GM23338 (cell line): ENCODE measurements at regions not wholly inside any gene's neighbourhood (a gene's known extent, or its start where the extent isn't known, plus 50 kb on each side); places are given as distances from the start of the nearest gene placed in this dataset.

ENCODE experiments used
- ATAC-seq: fragments of 200-7000 bp; cut with Tn5 transposase; 3 replicates; pipeline ENCODE4 v1.9.1; 2020
- DNase-seq: peaks from one replicate; pipeline ENCODE4 v3.0.0-alpha.2; 2015; ENCODE audit warnings: low spot score
- H2AFZ ChIP-seq: fragments of 200-600 bp; sonication (generic); 2 replicates; pipeline ENCODE4 v1.8.0; 2016; ENCODE audit warnings: antibody characterized with exemption, mild to moderate bottlenecking, moderate library complexity
- H3F3A ChIP-seq: fragments of 200-600 bp; sonication (generic); replicated peaks from 2 replicates; pipeline ENCODE4 v1.8.0; 2017; ENCODE audit warnings: antibody characterized with exemption, mixed run types, low read depth
- H3K27ac ChIP-seq: fragments of 200-600 bp; sonication (generic); 2 replicates; pipeline ENCODE4 v1.6.1; 2016; ENCODE audit warnings: low read depth
- H3K27me3 ChIP-seq: fragments of 200-600 bp; sonication (generic); 2 replicates; pipeline ENCODE4 v1.8.0; 2016; ENCODE audit warnings: mild to moderate bottlenecking, mixed run types, moderate library complexity; ENCODE audit not compliant: insufficient read depth
- H3K36me3 ChIP-seq: fragments of 200-600 bp; sonication (generic); 2 replicates; pipeline ENCODE4 v1.8.0; 2016; ENCODE audit warnings: mild to moderate bottlenecking; ENCODE audit not compliant: insufficient read depth
- H3K4me1 ChIP-seq: fragments of 200-600 bp; sonication (generic); 2 replicates; pipeline ENCODE4 v1.8.0; 2016; ENCODE audit warnings: mild to moderate bottlenecking, moderate library complexity; ENCODE audit not compliant: insufficient read depth
- H3K4me2 ChIP-seq: fragments of 200-600 bp; sonication (generic); 2 replicates; pipeline ENCODE4 v1.7.1; 2017; ENCODE audit warnings: mixed run types
- H3K4me3 ChIP-seq: fragments of 200-600 bp; sonication (generic); 2 replicates; pipeline ENCODE4 v1.6.1; 2016; ENCODE audit warnings: mixed run types
- H3K79me2 ChIP-seq: fragments of 200-600 bp; sonication (generic); replicated peaks from 2 replicates; pipeline ENCODE4 v1.8.0; 2017; ENCODE audit warnings: mild to moderate bottlenecking; ENCODE audit not compliant: insufficient read depth
- H3K9me2 ChIP-seq: fragments of 200-600 bp; sonication (generic); 2 replicates; pipeline ENCODE4 v1.8.0; 2017; ENCODE audit not compliant: insufficient read depth
- H4K20me1 ChIP-seq: fragments of 200-600 bp; sonication (generic); replicated peaks from 2 replicates; pipeline ENCODE4 v1.8.0; 2017; ENCODE audit warnings: mild to moderate bottlenecking; ENCODE audit not compliant: insufficient read depth
- H3K27ac Mint-ChIP-seq: 2 replicates; pipeline ENCODE4 v1.8.0; 2020; ENCODE audit warnings: inconsistent platforms, mild to moderate bottlenecking, moderate library complexity, mixed read lengths
- H3K27me3 Mint-ChIP-seq: 3 replicates; pipeline ENCODE4 v1.8.0; 2022; ENCODE audit warnings: low read depth, mild to moderate bottlenecking, moderate library complexity, mixed read lengths, inconsistent platforms; ENCODE audit not compliant: insufficient read depth, poor library complexity
- H3K36me3 Mint-ChIP-seq: 3 replicates; pipeline ENCODE4 v1.8.0; 2021; ENCODE audit warnings: low read depth, mild to moderate bottlenecking, inconsistent platforms, moderate library complexity, mixed read lengths
- H3K4me1 Mint-ChIP-seq: 3 replicates; pipeline ENCODE4 v1.8.0; 2020; ENCODE audit warnings: mild to moderate bottlenecking, inconsistent platforms, mixed read lengths
- H3K4me3 Mint-ChIP-seq: 3 replicates; pipeline ENCODE4 v1.8.0; 2021; ENCODE audit warnings: moderate library complexity, mild to moderate bottlenecking, inconsistent platforms, mixed read lengths
- H3K9me3 Mint-ChIP-seq: 3 replicates; pipeline ENCODE4 v1.8.0; 2020; ENCODE audit warnings: moderate library complexity, mild to moderate bottlenecking, inconsistent platforms, mixed read lengths
- CREB1 ChIP-seq: fragments of 250-450 bp; sonication (Bioruptor Pico); IDR thresholded peaks from 2 replicates; pipeline ENCODE4 v1.5.0; 2020; ENCODE audit warnings: low read depth, mild to moderate bottlenecking, moderate library complexity
- EZH2phosphoT487 ChIP-seq: fragments of 200-600 bp; sonication (generic); IDR thresholded peaks from one replicate; pipeline ENCODE4 v1.8.1; 2018; ENCODE audit warnings: antibody characterized with exemption; ENCODE audit not compliant: unreplicated experiment
- NANOG ChIP-seq: IDR thresholded peaks from 2 replicates; pipeline ENCODE4 v1.6.1; 2016; ENCODE audit warnings: antibody characterized with exemption, borderline replicate concordance
- POLR2AphosphoS5 ChIP-seq: IDR thresholded peaks from 2 replicates; pipeline ENCODE4 v1.6.1; 2016; ENCODE audit warnings: antibody characterized with exemption, low read depth
- ZNF114 ChIP-seq: fragments of 250-450 bp; sonication (Bioruptor Pico); IDR thresholded peaks from 2 replicates; pipeline ENCODE4 v1.5.0; 2020; ENCODE audit warnings: mild to moderate bottlenecking, moderate library complexity
- ZNF331 ChIP-seq: fragments of 250-450 bp; sonication (Bioruptor Pico); IDR thresholded peaks from 2 replicates; pipeline ENCODE4 v1.5.0; 2020; ENCODE audit warnings: low read depth, mild to moderate bottlenecking, moderate library complexity
- TF ChIP-seq, protein P1 (sequence below): fragments of 250-450 bp; sonication (Bioruptor Pico); IDR thresholded peaks from 2 replicates; pipeline ENCODE4 v1.5.0; 2020; ENCODE audit warnings: mild to moderate bottlenecking, moderate library complexity
- TF ChIP-seq, protein P2 (sequence below): IDR thresholded peaks from 2 replicates; pipeline ENCODE4 v1.6.1; 2016; ENCODE audit warnings: antibody characterized with exemption

DNA sequence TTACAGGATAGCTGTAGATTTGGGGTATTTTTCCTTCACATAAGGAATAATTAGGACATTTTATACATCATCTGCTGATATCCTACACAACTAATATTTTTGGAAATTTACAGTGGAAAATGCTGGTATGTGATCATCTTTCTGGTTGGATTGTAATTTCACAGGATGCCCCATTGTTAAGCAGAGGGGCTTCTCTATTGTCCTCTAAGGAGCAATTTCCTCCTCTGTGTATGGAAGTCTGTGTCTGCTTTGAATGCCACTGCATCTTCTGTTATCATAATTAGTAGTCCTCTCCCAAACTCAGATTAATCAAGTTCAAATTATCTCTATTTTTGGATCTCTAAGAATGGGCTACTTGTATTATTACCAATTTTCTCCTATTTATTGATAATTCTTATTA is 988.1 kb upstream of the B3GALT2 start:
- no peaks in the 10 kb centered on the region for H3K36me3 ChIP-seq
- H3K79me2 ChIP-seq, result no peaks in the 10 kb centered on the region
- no peak overlapping the region; the same call in 1 of the 2 replicates for H3K4me3 ChIP-seq
- H3K4me1 ChIP-seq, result peaks cover 33% of the 10 kb centered on the region
- H3K27me3 ChIP-seq, result no peaks in the 10 kb centered on the region
- no peaks in the 10 kb centered on the region for H3K27me3 Mint-ChIP-seq
- no peaks in the 10 kb centered on the region for H3K9me3 Mint-ChIP-seq
- no peak overlapping the region for H2AFZ ChIP-seq
- H3K27ac Mint-ChIP-seq, result peak overlapping the region; percentile 36
- H3F3A ChIP-seq, result no peaks in the 10 kb centered on the region
- TF ChIP-seq CREB1 (no peak), POLR2AphosphoS5 (no peak), ZNF331 (no peak), NANOG (peak; percentile 94), EZH2phosphoT487 (no peak), ZNF114 (CRISPR knock-in tag) (no peak)
- TF ChIP-seq, protein P1, sequence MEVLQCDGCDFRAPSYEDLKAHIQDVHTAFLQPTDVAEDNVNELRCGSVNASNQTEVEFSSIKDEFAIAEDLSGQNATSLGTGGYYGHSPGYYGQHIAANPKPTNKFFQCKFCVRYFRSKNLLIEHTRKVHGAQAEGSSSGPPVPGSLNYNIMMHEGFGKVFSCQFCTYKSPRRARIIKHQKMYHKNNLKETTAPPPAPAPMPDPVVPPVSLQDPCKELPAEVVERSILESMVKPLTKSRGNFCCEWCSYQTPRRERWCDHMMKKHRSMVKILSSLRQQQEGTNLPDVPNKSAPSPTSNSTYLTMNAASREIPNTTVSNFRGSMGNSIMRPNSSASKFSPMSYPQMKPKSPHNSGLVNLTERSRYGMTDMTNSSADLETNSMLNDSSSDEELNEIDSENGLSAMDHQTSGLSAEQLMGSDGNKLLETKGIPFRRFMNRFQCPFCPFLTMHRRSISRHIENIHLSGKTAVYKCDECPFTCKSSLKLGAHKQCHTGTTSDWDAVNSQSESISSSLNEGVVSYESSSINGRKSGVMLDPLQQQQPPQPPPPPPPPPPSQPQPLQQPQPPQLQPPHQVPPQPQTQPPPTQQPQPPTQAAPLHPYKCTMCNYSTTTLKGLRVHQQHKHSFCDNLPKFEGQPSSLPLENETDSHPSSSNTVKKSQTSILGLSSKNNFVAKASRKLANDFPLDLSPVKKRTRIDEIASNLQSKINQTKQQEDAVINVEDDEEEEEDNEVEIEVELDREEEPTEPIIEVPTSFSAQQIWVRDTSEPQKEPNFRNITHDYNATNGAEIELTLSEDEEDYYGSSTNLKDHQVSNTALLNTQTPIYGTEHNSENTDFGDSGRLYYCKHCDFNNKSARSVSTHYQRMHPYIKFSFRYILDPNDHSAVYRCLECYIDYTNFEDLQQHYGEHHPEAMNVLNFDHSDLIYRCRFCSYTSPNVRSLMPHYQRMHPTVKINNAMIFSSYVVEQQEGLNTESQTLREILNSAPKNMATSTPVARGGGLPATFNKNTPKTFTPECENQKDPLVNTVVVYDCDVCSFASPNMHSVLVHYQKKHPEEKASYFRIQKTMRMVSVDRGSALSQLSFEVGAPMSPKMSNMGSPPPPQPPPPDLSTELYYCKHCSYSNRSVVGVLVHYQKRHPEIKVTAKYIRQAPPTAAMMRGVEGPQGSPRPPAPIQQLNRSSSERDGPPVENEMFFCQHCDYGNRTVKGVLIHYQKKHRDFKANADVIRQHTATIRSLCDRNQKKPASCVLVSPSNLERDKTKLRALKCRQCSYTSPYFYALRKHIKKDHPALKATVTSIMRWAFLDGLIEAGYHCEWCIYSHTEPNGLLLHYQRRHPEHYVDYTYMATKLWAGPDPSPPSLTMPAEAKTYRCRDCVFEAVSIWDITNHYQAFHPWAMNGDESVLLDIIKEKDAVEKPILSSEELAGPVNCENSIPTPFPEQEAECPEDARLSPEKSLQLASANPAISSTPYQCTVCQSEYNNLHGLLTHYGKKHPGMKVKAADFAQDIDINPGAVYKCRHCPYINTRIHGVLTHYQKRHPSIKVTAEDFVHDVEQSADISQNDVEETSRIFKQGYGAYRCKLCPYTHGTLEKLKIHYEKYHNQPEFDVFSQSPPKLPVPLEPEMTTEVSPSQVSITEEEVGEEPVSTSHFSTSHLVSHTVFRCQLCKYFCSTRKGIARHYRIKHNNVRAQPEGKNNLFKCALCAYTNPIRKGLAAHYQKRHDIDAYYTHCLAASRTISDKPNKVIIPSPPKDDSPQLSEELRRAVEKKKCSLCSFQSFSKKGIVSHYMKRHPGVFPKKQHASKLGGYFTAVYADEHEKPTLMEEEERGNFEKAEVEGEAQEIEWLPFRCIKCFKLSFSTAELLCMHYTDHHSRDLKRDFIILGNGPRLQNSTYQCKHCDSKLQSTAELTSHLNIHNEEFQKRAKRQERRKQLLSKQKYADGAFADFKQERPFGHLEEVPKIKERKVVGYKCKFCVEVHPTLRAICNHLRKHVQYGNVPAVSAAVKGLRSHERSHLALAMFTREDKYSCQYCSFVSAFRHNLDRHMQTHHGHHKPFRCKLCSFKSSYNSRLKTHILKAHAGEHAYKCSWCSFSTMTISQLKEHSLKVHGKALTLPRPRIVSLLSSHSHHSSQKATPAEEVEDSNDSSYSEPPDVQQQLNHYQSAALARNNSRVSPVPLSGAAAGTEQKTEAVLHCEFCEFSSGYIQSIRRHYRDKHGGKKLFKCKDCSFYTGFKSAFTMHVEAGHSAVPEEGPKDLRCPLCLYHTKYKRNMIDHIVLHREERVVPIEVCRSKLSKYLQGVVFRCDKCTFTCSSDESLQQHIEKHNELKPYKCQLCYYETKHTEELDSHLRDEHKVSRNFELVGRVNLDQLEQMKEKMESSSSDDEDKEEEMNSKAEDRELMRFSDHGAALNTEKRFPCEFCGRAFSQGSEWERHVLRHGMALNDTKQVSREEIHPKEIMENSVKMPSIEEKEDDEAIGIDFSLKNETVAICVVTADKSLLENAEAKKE (CRISPR knock-in tag), result peak; percentile 10; the same call in 1 of the 2 replicates
- TF ChIP-seq, protein P2, sequence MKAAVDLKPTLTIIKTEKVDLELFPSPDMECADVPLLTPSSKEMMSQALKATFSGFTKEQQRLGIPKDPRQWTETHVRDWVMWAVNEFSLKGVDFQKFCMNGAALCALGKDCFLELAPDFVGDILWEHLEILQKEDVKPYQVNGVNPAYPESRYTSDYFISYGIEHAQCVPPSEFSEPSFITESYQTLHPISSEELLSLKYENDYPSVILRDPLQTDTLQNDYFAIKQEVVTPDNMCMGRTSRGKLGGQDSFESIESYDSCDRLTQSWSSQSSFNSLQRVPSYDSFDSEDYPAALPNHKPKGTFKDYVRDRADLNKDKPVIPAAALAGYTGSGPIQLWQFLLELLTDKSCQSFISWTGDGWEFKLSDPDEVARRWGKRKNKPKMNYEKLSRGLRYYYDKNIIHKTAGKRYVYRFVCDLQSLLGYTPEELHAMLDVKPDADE, result no peak
- H3K9me2 ChIP-seq, result 0 out of 2 replicates have a peak, but pooled peaks cover 5% of the 10 kb centered on the region
- peak overlapping the region; percentile 45 for H3K4me2 ChIP-seq
- DNase-seq (peak; percentile 34), ATAC-seq (peak; percentile 60)
- H3K4me3 Mint-ChIP-seq, result no peak overlapping the region
- peak overlapping the region; percentile 70 for H3K27ac ChIP-seq
- H3K4me1 Mint-ChIP-seq, result peaks cover 25% of the 10 kb centered on the region
- peaks cover 3% of the 10 kb centered on the region; the same call in 2 of the 3 replicates for H3K36me3 Mint-ChIP-seq
- H4K20me1 ChIP-seq, result no peaks in the 10 kb centered on the region
